Neural progenitor cell (in vitro differentiated cells): ENCODE measurements at regions not wholly inside any gene's neighbourhood (a gene's known extent, or its start where the extent isn't known, plus 50 kb on each side); places are given as distances from the start of the nearest gene placed in this dataset.

Experiments used
- DNase-seq: peaks from one replicate; pipeline ENCODE4 v3.0.0-alpha.2; 2016; ENCODE audit warnings: low spot score
- H2AFZ ChIP-seq: fragments of 200-600 bp; sonication (generic); replicated peaks from 2 replicates; pipeline ENCODE4 v1.6.1; 2016; ENCODE audit warnings: antibody characterized with exemption
- H3F3A ChIP-seq: fragments of 200-600 bp; sonication (generic); 2 replicates; pipeline ENCODE4 v1.6.1; 2016; ENCODE audit warnings: antibody characterized with exemption, low read depth
- H3K27ac ChIP-seq: fragments of 200-600 bp; sonication (generic); 2 replicates; pipeline ENCODE4 v1.5.1; 2016; ENCODE audit warnings: mild to moderate bottlenecking
- H3K27me3 ChIP-seq: fragments of 200-600 bp; sonication (generic); 2 replicates; pipeline ENCODE4 v1.6.1; 2016; ENCODE audit warnings: mild to moderate bottlenecking, moderate library complexity
- H3K36me3 ChIP-seq: fragments of 200-600 bp; sonication (generic); 2 replicates; pipeline ENCODE4 v1.5.1; 2016
- H3K4me1 ChIP-seq: fragments of 200-600 bp; sonication (generic); 2 replicates; pipeline ENCODE4 v1.6.1; 2016; ENCODE audit warnings: mixed run types
- H3K4me2 ChIP-seq: fragments of 200-600 bp; sonication (generic); 2 replicates; pipeline ENCODE4 v1.6.1; 2016
- H3K4me3 ChIP-seq: fragments of 200-600 bp; sonication (generic); 2 replicates; pipeline ENCODE4 v1.5.1; 2016
- H3K79me2 ChIP-seq: fragments of 200-600 bp; sonication (generic); 2 replicates; pipeline ENCODE4 v1.6.1; 2016; ENCODE audit warnings: low read depth
- H3K9ac ChIP-seq: fragments of 200-600 bp; sonication (generic); 2 replicates; pipeline ENCODE4 v1.6.1; 2016
- H3K9me3 ChIP-seq: fragments of 200-600 bp; sonication (generic); 2 replicates; pipeline ENCODE4 v1.5.1; 2016; ENCODE audit warnings: low read depth
- H4K20me1 ChIP-seq: fragments of 200-600 bp; sonication (generic); 2 replicates; pipeline ENCODE4 v1.6.1; 2016; ENCODE audit warnings: low read depth
- H3K27ac Mint-ChIP-seq: 3 replicates; pipeline ENCODE4 v1.8.0; 2021; ENCODE audit warnings: mixed read lengths
- H3K27me3 Mint-ChIP-seq: 2 replicates; pipeline ENCODE4 v1.8.0; 2022; ENCODE audit warnings: low read depth, mild to moderate bottlenecking, inconsistent platforms, moderate library complexity, mixed read lengths; ENCODE audit not compliant: insufficient read depth
- H3K36me3 Mint-ChIP-seq: 3 replicates; pipeline ENCODE4 v1.8.0; 2021; ENCODE audit warnings: mixed read lengths
- H3K4me1 Mint-ChIP-seq: 3 replicates; pipeline ENCODE4 v1.8.0; 2021; ENCODE audit warnings: mixed read lengths
- H3K4me3 Mint-ChIP-seq: 3 replicates; pipeline ENCODE4 v1.8.0; 2021; ENCODE audit warnings: mild to moderate bottlenecking, moderate library complexity, mixed read lengths
- H3K9me3 Mint-ChIP-seq: 3 replicates; pipeline ENCODE4 v1.8.0; 2020; ENCODE audit warnings: mixed read lengths
- CTCF ChIP-seq: fragments of 200-600 bp; sonication (generic); IDR thresholded peaks from 2 replicates; pipeline ENCODE4 v1.5.1; 2017; ENCODE audit warnings: antibody characterized with exemption, mild to moderate bottlenecking
- EZH2 ChIP-seq: fragments of 200-600 bp; sonication (generic); IDR thresholded peaks from 2 replicates; pipeline ENCODE4 v1.6.1; 2017; ENCODE audit warnings: antibody characterized with exemption, mild to moderate bottlenecking, moderate library complexity
- EZH2phosphoT487 ChIP-seq: fragments of 200-600 bp; sonication (generic); IDR thresholded peaks from 2 replicates; pipeline ENCODE4 v1.6.1; 2017; ENCODE audit warnings: antibody characterized with exemption

GRCh38 chr11:28701760-28702449, 593.7 kb downstream of the METTL15 start:
- Histone ChIP-seq H4K20me1 (no peaks in the 10 kb centered on the region), H3K4me2 (no peak overlapping the region), H3K27me3 (no peaks in the 10 kb centered on the region), H3K9me3 (no peaks in the 10 kb centered on the region), H3K79me2 (no peaks in the 10 kb centered on the region), H2AFZ (no peak overlapping the region), H3F3A (no peaks in the 10 kb centered on the region), H3K9ac (no peak overlapping the region), H3K4me3 (no peak overlapping the region), H3K36me3 (no peaks in the 10 kb centered on the region), H3K27ac (no peak overlapping the region), H3K4me1 (no peaks in the 10 kb centered on the region)
- no peaks in the 10 kb centered on the region for H3K27me3 Mint-ChIP-seq
- H3K4me3 Mint-ChIP-seq, result no peak overlapping the region
- TF ChIP-seq CTCF, result no peak
- no peak for TF ChIP-seq EZH2phosphoT487
- TF ChIP-seq EZH2, result no peak
- DNase-seq, result no peak
- no peaks in the 10 kb centered on the region for H3K9me3 Mint-ChIP-seq
- no peak overlapping the region for H3K27ac Mint-ChIP-seq
- H3K4me1 Mint-ChIP-seq, result no peaks in the 10 kb centered on the region
- no peaks in the 10 kb centered on the region for H3K36me3 Mint-ChIP-seq

GRCh38 chr11:28699701-28700100, 591.5 kb downstream of the METTL15 start:
- H3K79me2 ChIP-seq, result no peaks in the 10 kb centered on the region

DNA sequence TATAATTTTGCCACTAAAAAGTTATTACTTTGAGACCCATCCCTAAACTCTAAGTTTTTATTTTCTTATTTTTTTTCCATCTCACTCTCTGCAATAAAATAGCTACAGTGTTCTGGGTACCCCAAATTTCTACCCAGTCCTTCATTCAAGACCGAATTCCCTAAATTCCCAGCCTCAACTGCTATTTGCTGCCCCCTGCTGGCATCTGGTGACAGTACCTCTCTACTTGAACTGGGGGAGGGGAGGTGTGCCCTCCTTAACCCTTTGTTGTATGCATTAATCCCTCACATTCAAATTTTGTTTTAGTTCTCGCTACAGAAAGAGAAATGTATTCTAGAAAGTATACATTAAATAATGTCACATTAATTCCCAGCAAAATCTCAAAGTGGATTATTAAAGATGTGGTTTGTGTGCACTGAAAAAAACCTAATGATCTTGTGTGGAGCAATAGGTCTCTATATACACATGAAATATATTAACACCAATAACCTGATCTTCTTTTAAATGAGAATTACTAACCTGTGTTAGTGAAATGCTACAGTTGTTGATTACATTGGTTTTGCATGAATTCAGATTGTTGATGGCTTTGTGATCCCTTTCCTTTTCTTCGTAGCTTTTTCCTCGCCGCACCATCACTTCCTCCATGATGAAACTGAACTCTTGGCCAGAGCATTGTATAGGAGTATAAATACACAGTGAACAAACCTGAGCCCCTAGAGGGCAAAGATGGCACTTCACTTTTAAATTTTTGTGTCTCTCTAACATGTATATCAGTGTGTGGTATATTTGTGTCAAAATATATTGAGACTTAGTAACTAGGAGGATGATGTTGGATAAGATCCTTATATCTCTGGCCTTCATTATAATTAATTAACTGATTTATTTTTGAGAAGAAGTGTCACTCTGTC, 590.0 kb downstream of the METTL15 start:
- Histone ChIP-seq H3K4me2 (no peak overlapping the region), H3K4me1 (no peaks in the 10 kb centered on the region), H3K4me3 (no peak overlapping the region), H3F3A (no peaks in the 10 kb centered on the region), H3K9ac (no peak overlapping the region), H3K27ac (no peak overlapping the region), H4K20me1 (no peaks in the 10 kb centered on the region), H3K36me3 (no peaks in the 10 kb centered on the region), H3K79me2 (no peaks in the 10 kb centered on the region), H3K9me3 (no peaks in the 10 kb centered on the region), H2AFZ (no peak overlapping the region), H3K27me3 (no peaks in the 10 kb centered on the region)
- Mint-ChIP-seq H3K27ac (no peak overlapping the region), H3K9me3 (no peaks in the 10 kb centered on the region), H3K4me3 (no peak overlapping the region), H3K4me1 (no peaks in the 10 kb centered on the region), H3K36me3 (no peaks in the 10 kb centered on the region), H3K27me3 (no peaks in the 10 kb centered on the region)
- no peak for TF ChIP-seq EZH2phosphoT487
- TF ChIP-seq EZH2, result no peak
- peak; percentile 97 for TF ChIP-seq CTCF
- DNase-seq, result peak; percentile 84

More at GRCh38 chr11:28699701-28700100, 591.5 kb downstream of the METTL15 start:
- Mint-ChIP-seq H3K27ac (no peak overlapping the region), H3K4me1 (no peaks in the 10 kb centered on the region), H3K27me3 (no peaks in the 10 kb centered on the region), H3K4me3 (no peak overlapping the region), H3K36me3 (no peaks in the 10 kb centered on the region), H3K9me3 (no peaks in the 10 kb centered on the region)
- H2AFZ ChIP-seq, result no peak overlapping the region
- no peak overlapping the region for H3K9ac ChIP-seq
- no peaks in the 10 kb centered on the region for H3K4me1 ChIP-seq
- DNase-seq, result no peak
- no peaks in the 10 kb centered on the region for H3F3A ChIP-seq
- no peaks in the 10 kb centered on the region for H3K36me3 ChIP-seq
- no peak overlapping the region for H3K27ac ChIP-seq
- no peak overlapping the region for H3K4me3 ChIP-seq
- no peak for TF ChIP-seq EZH2
- TF ChIP-seq CTCF, result no peak
- TF ChIP-seq EZH2phosphoT487, result no peak
- no peaks in the 10 kb centered on the region for H3K27me3 ChIP-seq
- no peaks in the 10 kb centered on the region for H3K9me3 ChIP-seq
- no peaks in the 10 kb centered on the region for H4K20me1 ChIP-seq
- H3K4me2 ChIP-seq, result no peak overlapping the region
